HAP-1 (cell line): ENCODE measurements at regions not wholly inside any gene's neighbourhood (a gene's known extent, or its start where the extent isn't known, plus 50 kb on each side); places are given as distances from the start of the nearest gene placed in this dataset.

Experiments used
- DNase-seq, 2 experiments: peaks; one replicate each; pipeline ENCODE4 v3.0.0-alpha.2; 2016 to 2020; ENCODE audit warnings: low spot score in 2 of 2
- H3K27me3 ChIP-seq: fragments of 250-450 bp; sonication (Bioruptor Pico); 2 replicates; pipeline ENCODE4 v1.5.1; 2020; ENCODE audit warnings: low read depth, mild to moderate bottlenecking, moderate library complexity
- H3K36me3 ChIP-seq: fragments of 250-450 bp; sonication (Bioruptor Pico); replicated peaks from 2 replicates; pipeline ENCODE4 v1.5.1; 2020; ENCODE audit warnings: mild to moderate bottlenecking
- H3K4me1 ChIP-seq: fragments of 250-450 bp; sonication (Bioruptor Pico); 2 replicates; pipeline ENCODE4 v1.5.1; 2020; ENCODE audit warnings: mild to moderate bottlenecking
- H3K4me3 ChIP-seq: fragments of 250-450 bp; sonication (Bioruptor Pico); 2 replicates; pipeline ENCODE4 v1.5.1; 2020; ENCODE audit warnings: mild to moderate bottlenecking, moderate library complexity
- H3K9me3 ChIP-seq: fragments of 250-450 bp; sonication (Bioruptor Pico); 2 replicates; pipeline ENCODE4 v1.5.1; 2020; ENCODE audit warnings: mild to moderate bottlenecking, moderate library complexity
- in situ Hi-C: fragments of 300-500 bp; cut with MboI; formaldehyde crosslinking; loops from 3 replicates; pipeline ENCODE4 v1.14.3; 2020; ENCODE audit warnings: low sequenced_read_pairs, inconsistent platforms, mixed read lengths

GRCh38 chrX:33465137-33465536 is 253.8 kb upstream of the DMD start:
- in situ Hi-C loops, result no loop called here
- Histone ChIP-seq H3K4me3 (no peak overlapping the region), H3K27me3 (no peaks in the 10 kb centered on the region), H3K36me3 (no peaks in the 10 kb centered on the region), H3K4me1 (no peaks in the 10 kb centered on the region), H3K9me3 (no peaks in the 10 kb centered on the region)
- DNase-seq, result no peak

DNA sequence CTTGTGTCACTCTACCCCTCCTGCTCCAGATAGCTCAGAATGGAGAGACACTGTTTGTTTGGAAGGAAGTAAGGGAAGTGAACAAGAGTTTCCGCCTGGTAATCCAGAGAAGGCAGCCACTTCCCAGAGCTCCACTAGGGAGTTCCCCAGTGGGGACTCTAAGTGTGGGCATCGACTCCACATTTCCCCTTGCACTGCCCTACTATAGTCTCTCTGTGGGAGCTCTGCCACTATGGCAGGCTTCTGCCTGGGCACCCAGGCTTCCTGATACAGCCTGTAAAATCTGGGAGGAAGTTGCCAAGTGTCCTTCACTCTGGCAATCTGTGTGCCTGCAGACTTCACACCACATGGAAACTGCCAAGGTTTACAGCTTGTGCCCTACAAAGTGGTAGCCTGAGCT is 245.8 kb upstream of the DMD start:
- in situ Hi-C loops, result no loop called here
- H3K4me1 ChIP-seq, result no peaks in the 10 kb centered on the region
- H3K36me3 ChIP-seq, result no peaks in the 10 kb centered on the region
- H3K4me3 ChIP-seq, result no peak overlapping the region
- no peak for DNase-seq
- no peaks in the 10 kb centered on the region; the same call in 1 of the 2 replicates for H3K9me3 ChIP-seq
- no peaks in the 10 kb centered on the region for H3K27me3 ChIP-seq

- no peak overlapping the region for H3K4me3 ChIP-seq
- H3K4me1 ChIP-seq, result no peaks in the 10 kb centered on the region
- in situ Hi-C loops, result no loop called here
- no peaks in the 10 kb centered on the region for H3K36me3 ChIP-seq
- DNase-seq, result no peak
- no peaks in the 10 kb centered on the region for H3K27me3 ChIP-seq
- no peaks in the 10 kb centered on the region for H3K9me3 ChIP-seq
Measured at GRCh38 chrX:33447285-33447684, 235.9 kb upstream of the DMD start.

DNA sequence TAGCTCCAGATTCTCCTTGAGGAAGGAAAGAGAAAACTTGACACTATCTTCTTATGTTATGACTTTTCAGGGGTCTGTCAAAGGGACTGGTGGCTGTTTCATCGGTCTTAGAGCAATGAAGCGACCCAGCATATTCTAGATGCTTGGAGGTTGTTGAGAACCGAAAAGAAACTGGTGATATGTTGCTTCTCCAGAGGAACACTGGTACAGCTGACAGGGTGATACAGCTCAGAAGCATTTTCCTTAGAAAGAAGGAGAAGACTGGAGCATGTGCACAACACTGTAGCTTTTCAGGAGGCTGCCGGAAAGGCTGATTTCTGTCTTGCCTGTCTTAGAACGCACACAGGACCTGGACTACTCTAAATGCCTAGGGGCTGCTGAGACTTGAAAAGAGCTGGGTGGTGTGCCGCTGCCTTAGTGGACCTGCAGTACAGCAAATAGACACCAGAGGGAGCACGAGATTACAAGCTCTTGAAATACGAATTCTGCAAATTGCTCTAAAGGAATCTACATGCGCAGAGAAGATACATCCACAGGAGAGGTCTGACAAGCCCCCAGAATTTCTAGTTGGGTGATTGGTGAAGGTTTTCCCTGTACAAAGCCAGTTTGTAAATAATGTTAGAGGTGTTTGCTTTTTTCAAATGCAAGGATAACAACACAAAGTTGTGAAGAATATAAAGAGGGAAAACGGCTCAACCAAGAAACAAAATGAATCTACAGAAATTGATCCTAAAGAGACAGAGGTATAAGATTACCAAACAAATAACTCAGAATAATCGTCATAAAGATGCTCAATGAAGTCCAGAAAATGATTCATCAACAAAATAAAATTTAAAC is 223.1 kb upstream of the DMD start:
- no peaks in the 10 kb centered on the region for H3K27me3 ChIP-seq
- H3K9me3 ChIP-seq, result no peaks in the 10 kb centered on the region
- in situ Hi-C loops, result no loop called here
- peak; percentile 52 to 80 for DNase-seq
- no peaks in the 10 kb centered on the region for H3K4me1 ChIP-seq
- H3K4me3 ChIP-seq, result no peak overlapping the region
- no peaks in the 10 kb centered on the region for H3K36me3 ChIP-seq

DNA sequence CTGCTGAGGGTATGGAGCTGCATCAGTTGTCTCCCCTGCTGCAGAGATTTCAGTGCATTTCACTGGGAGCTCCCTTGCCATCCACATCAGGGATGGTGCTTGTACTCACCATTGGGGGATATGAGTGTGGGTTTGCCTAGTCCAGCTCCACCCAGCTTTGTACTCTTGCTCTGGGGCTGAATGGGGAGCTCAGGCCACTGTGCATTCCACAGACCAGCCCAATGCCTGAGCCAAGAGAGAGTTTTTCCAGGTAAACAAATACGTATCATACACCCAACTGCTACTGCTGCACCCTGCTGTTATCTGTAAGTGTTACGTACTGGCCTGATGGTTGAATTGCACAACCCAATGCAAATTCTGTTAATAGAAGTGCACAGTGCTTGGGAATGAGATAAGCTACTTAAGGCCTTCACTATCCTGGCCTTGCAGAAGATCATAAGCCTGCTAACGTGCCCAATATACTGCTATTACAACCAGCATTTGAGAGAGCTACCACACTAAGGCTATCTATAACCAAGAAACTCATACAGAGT is 205.0 kb upstream of the DMD start:
- H3K4me1 ChIP-seq, result no peaks in the 10 kb centered on the region
- 0 out of 2 replicates have a peak, but pooled peaks cover 2% of the 10 kb centered on the region for H3K9me3 ChIP-seq
- no peak for DNase-seq
- H3K27me3 ChIP-seq, result no peaks in the 10 kb centered on the region
- in situ Hi-C loops, result no loop called here
- H3K36me3 ChIP-seq, result no peaks in the 10 kb centered on the region
- no peak overlapping the region for H3K4me3 ChIP-seq

GRCh38 chrX:33415459-33415858 is 204.1 kb upstream of the DMD start:
- no peak for DNase-seq
- in situ Hi-C loops, result no loop called here
- Histone ChIP-seq H3K27me3 (no peaks in the 10 kb centered on the region), H3K9me3 (0 out of 2 replicates have a peak, but pooled peaks cover 2% of the 10 kb centered on the region), H3K4me3 (no peak overlapping the region), H3K4me1 (no peaks in the 10 kb centered on the region), H3K36me3 (no peaks in the 10 kb centered on the region)

GRCh38 chrX:33385546-33385945 is 174.2 kb upstream of the DMD start:
- Histone ChIP-seq H3K4me1 (no peaks in the 10 kb centered on the region), H3K36me3 (no peaks in the 10 kb centered on the region), H3K27me3 (no peaks in the 10 kb centered on the region), H3K9me3 (no peaks in the 10 kb centered on the region), H3K4me3 (no peak overlapping the region)
- no peak for DNase-seq
- in situ Hi-C loops, result no loop called here

GRCh38 chrX:33379839-33380238 is 168.5 kb upstream of the DMD start:
- Histone ChIP-seq H3K36me3 (no peaks in the 10 kb centered on the region), H3K27me3 (no peaks in the 10 kb centered on the region), H3K4me1 (no peaks in the 10 kb centered on the region), H3K4me3 (no peak overlapping the region), H3K9me3 (no peaks in the 10 kb centered on the region)
- DNase-seq, result no peak
- in situ Hi-C loops, result no loop called here

DNA sequence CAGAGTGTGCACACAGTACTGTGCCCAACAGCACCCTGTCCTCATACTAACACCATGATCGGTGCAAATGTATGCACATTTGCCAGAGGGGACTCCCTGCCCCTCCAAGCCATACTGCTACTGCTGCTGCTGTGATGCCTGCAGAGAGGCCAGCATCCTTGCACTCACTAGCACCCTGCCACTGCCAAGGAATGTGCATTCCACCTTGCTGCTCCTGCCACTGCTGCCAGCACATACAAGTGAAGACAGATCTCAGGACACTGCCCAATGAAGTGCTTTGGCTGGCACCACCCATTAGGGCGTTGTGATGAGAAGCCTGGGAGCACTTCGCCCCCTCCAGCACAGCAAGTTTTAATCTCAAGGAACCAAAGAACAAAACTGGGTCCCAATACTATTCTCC is 146.3 kb upstream of the DMD start:
- no peak overlapping the region for H3K4me3 ChIP-seq
- in situ Hi-C loops, result no loop called here
- H3K4me1 ChIP-seq, result no peaks in the 10 kb centered on the region
- DNase-seq, result no peak
- H3K9me3 ChIP-seq, result no peaks in the 10 kb centered on the region
- H3K36me3 ChIP-seq, result no peaks in the 10 kb centered on the region
- no peaks in the 10 kb centered on the region for H3K27me3 ChIP-seq

DNA sequence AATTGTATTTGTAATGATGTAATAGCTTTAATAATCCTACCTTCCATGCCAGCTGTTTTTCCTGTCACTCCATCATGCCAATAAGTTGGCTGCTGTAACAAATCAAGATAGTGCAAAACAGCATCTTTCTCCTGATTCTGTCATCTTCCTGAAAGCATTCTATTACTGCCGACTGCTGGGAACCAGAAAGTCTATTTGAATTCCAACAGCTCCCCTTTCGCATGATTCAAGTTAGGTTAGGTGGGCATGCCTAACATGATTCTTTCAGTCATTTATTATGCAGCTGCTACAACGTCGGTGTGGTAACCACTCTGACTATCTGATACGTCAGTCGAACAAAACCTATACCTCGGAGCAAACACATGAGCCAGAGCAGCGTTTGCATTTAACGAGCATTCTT is 127.9 kb upstream of the DMD start:
- DNase-seq, result no peak
- in situ Hi-C loops, result no loop called here
- Histone ChIP-seq H3K27me3 (no peaks in the 10 kb centered on the region), H3K4me1 (no peaks in the 10 kb centered on the region), H3K4me3 (no peak overlapping the region), H3K9me3 (no peaks in the 10 kb centered on the region), H3K36me3 (no peaks in the 10 kb centered on the region)

DNA sequence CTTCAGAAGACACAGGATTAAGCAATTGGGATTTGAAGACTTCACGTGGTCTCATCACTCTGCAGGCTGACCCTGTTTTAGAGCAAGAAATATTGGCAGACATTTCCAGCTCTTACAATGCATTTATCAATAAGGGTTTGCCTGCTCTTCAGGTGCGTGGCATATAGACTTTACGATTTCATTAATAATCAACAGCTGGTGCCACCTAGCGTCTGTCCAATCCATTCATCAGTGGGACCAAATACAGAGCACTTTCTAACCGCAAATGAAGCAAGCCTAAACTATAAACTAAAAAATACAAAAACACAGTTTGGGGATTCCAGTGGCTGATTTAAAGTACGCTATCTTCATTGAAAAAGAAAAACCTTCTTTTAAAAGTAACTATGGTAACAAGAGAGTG is 125.4 kb upstream of the DMD start:
- no peaks in the 10 kb centered on the region for H3K36me3 ChIP-seq
- no peaks in the 10 kb centered on the region for H3K4me1 ChIP-seq
- no peak overlapping the region for H3K4me3 ChIP-seq
- in situ Hi-C loops, result no loop called here
- H3K27me3 ChIP-seq, result no peaks in the 10 kb centered on the region
- DNase-seq, result peak; percentile 36 to 39
- no peaks in the 10 kb centered on the region for H3K9me3 ChIP-seq

DNA sequence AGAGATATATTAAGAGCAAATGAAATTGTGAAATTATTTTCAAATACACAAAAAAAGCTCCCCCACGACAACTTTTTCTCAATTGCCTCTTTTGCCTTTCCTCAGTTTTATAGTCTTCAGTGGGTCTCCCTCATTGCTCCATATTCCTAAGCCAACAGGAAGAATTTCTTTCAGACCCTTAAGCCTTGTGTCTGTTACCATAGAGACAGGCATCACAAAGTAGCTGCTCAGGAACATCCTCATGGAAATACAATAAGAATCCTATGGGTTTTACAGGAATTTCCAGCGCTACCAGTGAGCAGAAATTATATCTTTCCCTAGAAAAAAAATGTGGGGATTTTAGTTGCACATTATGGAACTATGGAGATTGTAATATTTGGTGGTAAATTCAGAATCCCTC is 121.9 kb upstream of the DMD start:
- Histone ChIP-seq H3K4me3 (no peak overlapping the region), H3K9me3 (no peaks in the 10 kb centered on the region), H3K27me3 (no peaks in the 10 kb centered on the region), H3K4me1 (no peaks in the 10 kb centered on the region), H3K36me3 (no peaks in the 10 kb centered on the region)
- no peak for DNase-seq
- in situ Hi-C loops, result no loop called here

- Histone ChIP-seq H3K9me3 (no peaks in the 10 kb centered on the region), H3K36me3 (no peaks in the 10 kb centered on the region), H3K27me3 (no peaks in the 10 kb centered on the region), H3K4me3 (no peak overlapping the region), H3K4me1 (no peaks in the 10 kb centered on the region)
- no peak for DNase-seq
- in situ Hi-C loops, result no loop called here
Measured at GRCh38 chrX:33330798-33331197, 119.4 kb upstream of the DMD start.

GRCh38 chrX:33324099-33324498 is 112.8 kb upstream of the DMD start:
- no peak for DNase-seq
- in situ Hi-C loops, result no loop called here
- H3K27me3 ChIP-seq, result no peaks in the 10 kb centered on the region

More at GRCh38 chrX:33324099-33324498, 112.8 kb upstream of the DMD start:
- Histone ChIP-seq H3K4me3 (no peak overlapping the region), H3K36me3 (no peaks in the 10 kb centered on the region), H3K4me1 (peaks cover 9% of the 10 kb centered on the region), H3K9me3 (no peaks in the 10 kb centered on the region)
